HepG2 (cell line): ENCODE measurements at regions not wholly inside any gene's neighbourhood (a gene's known extent, or its start where the extent isn't known, plus 50 kb on each side); places are given as distances from the start of the nearest gene placed in this dataset.

Source experiments
- ATAC-seq: fragments of 200-7000 bp; cut with Tn5 transposase; 3 replicates; pipeline ENCODE4 v1.9.1; 2020; ENCODE audit warnings: mild to moderate bottlenecking, moderate library complexity
- BruUV-seq: library from RNA; stranded (reverse); fragments of 400-500 nt; replicated peaks from 2 replicates; lab custom pipeline; 2021; lab: Mats Ljungman, UMichigan
- CTCF ChIA-PET: fragments of 300-600 bp; formaldehyde crosslinking; extraction: SDS; loops from one replicate; lab custom pipeline; 2021; ENCODE audit warnings: low total read pairs, inconsistent platforms, low intra/inter-chr PET ratio; lab: Yijun Ruan, JAX
- POLR2A ChIA-PET: fragments of 350-600 bp; sonication (Branson Sonifier 250); formaldehyde crosslinking; loops from one replicate; lab custom pipeline; 2020; ENCODE audit warnings: antibody characterized with exemption, inconsistent platforms; lab: Yijun Ruan, JAX
- DNase-seq: peaks from one replicate; pipeline ENCODE4 v3.0.0-alpha.2; 2015; ENCODE audit warnings: low spot score
- FAIRE-seq: peaks from 3 replicates; lab custom pipeline; 2011; peaks lifted over from hg19 to GRCh38; lab: Jason Lieb, UNC
- H2AFZ ChIP-seq: one replicate; pipeline ENCODE4 v1.6.1; 2011; ENCODE audit warnings: low read length, inconsistent platforms
- H3K27ac ChIP-seq: fragments of 300-600 bp; 3 replicates; pipeline ENCODE4 v1.8.0; 2011; ENCODE audit warnings: mixed run types, mild to moderate bottlenecking, mixed read lengths, low read length, inconsistent platforms; ENCODE audit not compliant: insufficient read depth; ENCODE audit errors: extremely low read length
- H3K27me3 ChIP-seq, 2 experiments: fragments of 200-600 bp in 1 of 2; 2 replicates in 1 of 2; 3 replicates in 1 of 2; pipeline versions ENCODE4 v1.6.0 to v1.8.0; 2011; ENCODE audit warnings: low read length in 2 of 2, mild to moderate bottlenecking in 2 of 2, moderate library complexity in 2 of 2, inconsistent platforms in 1 of 2; ENCODE audit not compliant: insufficient read depth in 2 of 2, control insufficient read depth in 1 of 2
- H3K36me3 ChIP-seq, 2 experiments: fragments of 200-600 bp in 1 of 2; replicated peaks in 1 of 2; 2 replicates in 1 of 2; 3 replicates in 1 of 2; pipeline versions ENCODE4 v1.5.1 to v1.8.0; 2011; ENCODE audit warnings: low read length in 2 of 2, inconsistent platforms in 1 of 2; ENCODE audit not compliant: insufficient read depth in 2 of 2, control insufficient read depth in 1 of 2
- H3K4me1 ChIP-seq: 2 replicates; pipeline ENCODE4 v1.5.1; 2012; ENCODE audit warnings: low read length, inconsistent platforms; ENCODE audit not compliant: insufficient read depth
- H3K4me2 ChIP-seq: 2 replicates; pipeline ENCODE4 v1.6.0; 2011; ENCODE audit warnings: low read depth, low read length, inconsistent platforms
- H3K4me3 ChIP-seq, 3 experiments: fragments of 200-600 bp in 1 of 3; sonication (generic), shearing (Covaris generic) in 1 of 3; replicated peaks in 1 of 3; 2 replicates each; pipeline ENCODE4 v1.5.1; 2011 to 2016; ENCODE audit warnings: low read length in 3 of 3, inconsistent platforms in 2 of 3, low read depth in 2 of 3, mild to moderate bottlenecking in 2 of 3, control low read depth in 1 of 3, mixed read lengths in 1 of 3; ENCODE audit not compliant: insufficient read depth in 1 of 3
- H3K79me2 ChIP-seq: one replicate; pipeline ENCODE4 v1.6.1; 2011; ENCODE audit warnings: low read length, inconsistent platforms; ENCODE audit not compliant: insufficient read depth
- H3K9ac ChIP-seq: 2 replicates; pipeline ENCODE4 v1.6.0; 2011; ENCODE audit warnings: mild to moderate bottlenecking, low read depth, low read length, inconsistent platforms; ENCODE audit not compliant: insufficient read depth
- H3K9me3 ChIP-seq: 2 replicates; pipeline ENCODE4 v1.5.1; 2012; ENCODE audit warnings: mild to moderate bottlenecking, low read length
- H4K20me1 ChIP-seq: 2 replicates; pipeline ENCODE4 v1.6.0; 2011; ENCODE audit warnings: inconsistent platforms, mild to moderate bottlenecking, low read length, moderate library complexity; ENCODE audit not compliant: insufficient read depth
- AFF4 ChIP-seq: sonication (generic); formaldehyde crosslinking; IDR thresholded peaks from 2 replicates; pipeline ENCODE4 v1.4.0; 2020; ENCODE audit warnings: missing genetic modification reagents
- ASH2L ChIP-seq: fragments of 300-600, 200-600 bp; sonication (generic); IDR thresholded peaks from 2 replicates; pipeline ENCODE4 v1.7.0; 2017; ENCODE audit warnings: low read depth, mild to moderate bottlenecking, moderate library complexity, mixed read lengths, low read length; ENCODE audit not compliant: insufficient read length
- CHCHD3 ChIP-seq: sonication (generic); formaldehyde crosslinking; IDR thresholded peaks from 2 replicates; pipeline ENCODE4 v1.8.0; 2022; ENCODE audit warnings: mild to moderate bottlenecking, missing genetic modification reagents, moderate library complexity
- ETV6 ChIP-seq: sonication (generic); formaldehyde crosslinking; conservative IDR thresholded peaks from 2 replicates; pipeline ENCODE4 v1.4.0; 2020; ENCODE audit warnings: missing genetic modification reagents
- HMG20B ChIP-seq: conservative IDR thresholded peaks from 2 replicates; pipeline ENCODE4 v1.6.1; 2016; ENCODE audit warnings: missing genetic modification reagents, missing compliant biosample characterization
- HOXA9 ChIP-seq: sonication (generic); formaldehyde crosslinking; IDR thresholded peaks from 2 replicates; pipeline ENCODE4 v1.8.1; 2022; ENCODE audit warnings: missing genetic modification reagents, mild to moderate bottlenecking, moderate library complexity, borderline replicate concordance
- MYNN ChIP-seq: sonication (generic); formaldehyde crosslinking; IDR thresholded peaks from 2 replicates; pipeline ENCODE4 v1.4.0; 2020; ENCODE audit warnings: mild to moderate bottlenecking, low read depth, missing genetic modification reagents
- RARA ChIP-seq: IDR thresholded peaks from 2 replicates; pipeline ENCODE4 v1.6.1; 2016; ENCODE audit warnings: missing genetic modification reagents, missing compliant biosample characterization
- TCF7 ChIP-seq: sonication (generic); IDR thresholded peaks from 2 replicates; pipeline ENCODE4 v1.6.1; 2016; ENCODE audit warnings: antibody characterized with exemption, low read depth
- ZNF101 ChIP-seq: sonication (generic); formaldehyde crosslinking; IDR thresholded peaks from 2 replicates; pipeline ENCODE4 v1.4.0; 2020; ENCODE audit warnings: mild to moderate bottlenecking, low read depth, missing genetic modification reagents, borderline replicate concordance
- ZNF251 ChIP-seq: sonication (generic); formaldehyde crosslinking; IDR thresholded peaks from 2 replicates; pipeline ENCODE4 v1.9.0; 2021; ENCODE audit warnings: mild to moderate bottlenecking, missing genetic modification reagents
- ZNF546 ChIP-seq: sonication (generic); formaldehyde crosslinking; conservative IDR thresholded peaks from 2 replicates; pipeline ENCODE4 v1.8.1; 2023; ENCODE audit warnings: mild to moderate bottlenecking, missing genetic modification reagents
- ZNF556 ChIP-seq: sonication (generic); formaldehyde crosslinking; IDR thresholded peaks from 2 replicates; pipeline ENCODE4 v1.4.0; 2020; ENCODE audit warnings: mild to moderate bottlenecking, missing genetic modification reagents, borderline replicate concordance
- ZNF598 ChIP-seq: sonication (generic); formaldehyde crosslinking; IDR thresholded peaks from 2 replicates; pipeline ENCODE4 v1.5.1; 2020; ENCODE audit warnings: mild to moderate bottlenecking, missing genetic modification reagents, borderline replicate concordance
- ZNF720 ChIP-seq: sonication (generic); formaldehyde crosslinking; IDR thresholded peaks from 2 replicates; pipeline ENCODE4 v1.4.0; 2020; ENCODE audit warnings: missing genetic modification reagents
- ZNF749 ChIP-seq: sonication (generic); formaldehyde crosslinking; IDR thresholded peaks from 2 replicates; pipeline ENCODE4 v1.8.0; 2022; ENCODE audit warnings: mild to moderate bottlenecking, missing genetic modification reagents, moderate library complexity, borderline replicate concordance
- WGBS: methylation state at CpG from one replicate; pipeline ENCODE4 v1.1.6; 2017; ENCODE audit warnings: low lambda C conversion rate; 5-methylcytosine and 5-hydroxymethylcytosine counted together
- in situ Hi-C: cut with HindIII; loops from 2 replicates; pipeline ENCODE4 v1.10.0; 2017; ENCODE audit warnings: low pct_unique_long_range_greater_than_20kb; ENCODE audit not compliant: extremely low pct_ligation_motif_present
- intact Hi-C: fragments of 100-400 bp; cut with micrococcal nuclease; formaldehyde crosslinking; loops from one replicate; pipeline ENCODE4 v1.10.0; 2022; ENCODE audit not compliant: unreplicated experiment
- TF ChIP-seq, protein P1 (sequence below): IDR thresholded peaks from 2 replicates; pipeline ENCODE4 v1.6.1; 2018; ENCODE audit warnings: missing genetic modification reagents, mild to moderate bottlenecking, missing compliant biosample characterization

- TF ChIP-seq HMG20B (CRISPR knock-in tag) (no peak), ZNF749 (no peak), ZNF556 (CRISPR knock-in tag) (no peak), ZNF101 (CRISPR knock-in tag) (no peak), AFF4 (no peak)
- TF ChIP-seq, all 625 proteins: peak for 0
These were observed 81.8 kb downstream of the GLUD2 start (continued) for GRCh38 chrX:121128925-121129877.

DNA sequence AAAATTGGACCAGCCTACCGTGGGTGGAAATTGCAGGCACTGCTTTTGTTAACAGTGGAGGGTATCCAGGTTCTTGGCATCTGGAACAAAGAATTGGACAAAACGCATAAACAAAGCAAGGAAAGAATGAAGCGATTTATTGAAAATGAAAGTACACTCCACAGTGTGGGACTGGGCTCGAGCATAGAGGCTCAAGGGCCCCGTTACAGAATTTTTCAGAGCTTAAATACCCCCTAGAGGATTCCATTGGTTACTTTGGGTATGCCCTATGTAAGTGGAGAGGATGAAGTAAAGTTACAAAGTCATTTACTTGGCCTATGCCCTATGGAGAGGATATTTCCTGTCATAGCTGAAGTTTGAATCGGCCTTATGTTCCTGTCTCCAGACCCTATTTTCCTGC lies 85.3 kb downstream of the GLUD2 start:
- Histone ChIP-seq H3K36me3 (no peaks in the 10 kb centered on the region), H3K79me2 (no peaks in the 10 kb centered on the region), H2AFZ (no peak overlapping the region), H3K4me3 (no peak overlapping the region), H3K9me3 (no peaks in the 10 kb centered on the region), H3K9ac (no peak overlapping the region), H4K20me1 (no peaks in the 10 kb centered on the region), H3K4me2 (no peak overlapping the region), H3K27me3 (no peaks in the 10 kb centered on the region), H3K4me1 (peaks cover 14% of the 10 kb centered on the region; the same call in 1 of the 2 replicates), H3K27ac (no peak overlapping the region)
- POLR2A ChIA-PET: no interaction called here
- CTCF ChIA-PET: no interaction called here
- FAIRE-seq: no peak
- intact Hi-C loops: no loop called here
- no peak for DNase-seq
- in situ Hi-C loops: no loop called here
- WGBS: 64% methylated on average over 6 of the region's 6 CpGs
- BruUV-seq: no TSS peak
- no peak for ATAC-seq
- TF ChIP-seq HOXA9 (CRISPR knock-in tag) (no peak), ZNF251 (CRISPR knock-in tag) (no peak), ETV6 (no peak), MYNN (CRISPR knock-in tag) (no peak), CHCHD3 (CRISPR knock-in tag) (no peak), ZNF720 (CRISPR knock-in tag) (no peak), TCF7 (no peak), ZNF598 (CRISPR knock-in tag) (no peak), ASH2L (no peak), ZNF546 (no peak), RARA (CRISPR knock-in tag) (no peak)
- TF ChIP-seq, protein P1, sequence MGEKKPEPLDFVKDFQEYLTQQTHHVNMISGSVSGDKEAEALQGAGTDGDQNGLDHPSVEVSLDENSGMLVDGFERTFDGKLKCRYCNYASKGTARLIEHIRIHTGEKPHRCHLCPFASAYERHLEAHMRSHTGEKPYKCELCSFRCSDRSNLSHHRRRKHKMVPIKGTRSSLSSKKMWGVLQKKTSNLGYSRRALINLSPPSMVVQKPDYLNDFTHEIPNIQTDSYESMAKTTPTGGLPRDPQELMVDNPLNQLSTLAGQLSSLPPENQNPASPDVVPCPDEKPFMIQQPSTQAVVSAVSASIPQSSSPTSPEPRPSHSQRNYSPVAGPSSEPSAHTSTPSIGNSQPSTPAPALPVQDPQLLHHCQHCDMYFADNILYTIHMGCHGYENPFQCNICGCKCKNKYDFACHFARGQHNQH (CRISPR knock-in tag): no peak
